ENCODE measurements at regions not wholly inside any gene's neighbourhood (a gene's known extent, or its start where the extent isn't known, plus 50 kb on each side); places are given as distances from the start of the nearest gene placed in this dataset.

DNA sequence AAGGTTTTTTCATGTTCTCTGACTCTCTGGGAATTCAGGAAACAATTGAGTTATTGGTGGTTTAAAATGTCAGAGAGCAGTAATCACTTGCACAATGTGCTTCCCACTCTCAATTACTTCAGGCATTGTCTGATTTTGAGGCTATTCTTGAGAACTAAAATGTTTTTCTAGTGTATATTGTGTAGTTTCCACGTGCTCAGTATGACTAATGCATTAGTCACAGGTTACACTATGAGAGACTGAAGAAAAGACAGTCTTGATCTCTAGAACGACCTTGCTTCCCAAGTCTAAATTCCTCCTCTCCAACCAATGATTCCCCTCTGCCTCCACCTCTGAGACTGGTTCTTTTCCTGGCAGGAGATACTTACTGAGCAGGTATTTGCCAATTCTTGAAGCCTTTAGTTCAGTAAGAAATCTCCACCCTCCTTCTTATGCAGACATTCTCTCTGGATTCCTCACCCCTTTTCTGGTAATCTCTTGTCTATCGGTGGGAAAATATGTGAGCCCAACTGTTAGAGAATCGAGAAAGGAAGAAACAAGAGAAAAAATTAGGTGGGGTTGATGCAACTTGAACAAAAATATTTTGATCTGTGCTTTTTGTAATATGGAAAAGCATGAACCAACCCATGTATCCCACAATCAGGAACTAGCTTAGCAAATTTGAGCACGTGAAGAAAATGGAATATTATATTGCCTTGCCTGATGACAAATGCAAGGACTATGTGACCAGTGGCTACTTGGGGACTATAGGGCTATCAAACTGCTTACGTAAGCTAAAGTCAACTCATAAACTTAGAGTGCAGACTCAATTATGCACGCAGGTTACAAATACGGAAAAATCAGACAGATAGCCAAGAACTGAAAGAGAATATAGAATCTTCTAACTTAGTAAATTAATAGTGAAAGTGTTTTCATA, 61.1 kb upstream of the SLC22A16 start:
- DNase-seq (ENCODE audit: low spot score): peak; percentile 65

- DNase-seq (ENCODE audit: low spot score): no peak
Observed at GRCh38 chr6:110534731-110535492, 58.5 kb upstream of the SLC22A16 start.

DNA sequence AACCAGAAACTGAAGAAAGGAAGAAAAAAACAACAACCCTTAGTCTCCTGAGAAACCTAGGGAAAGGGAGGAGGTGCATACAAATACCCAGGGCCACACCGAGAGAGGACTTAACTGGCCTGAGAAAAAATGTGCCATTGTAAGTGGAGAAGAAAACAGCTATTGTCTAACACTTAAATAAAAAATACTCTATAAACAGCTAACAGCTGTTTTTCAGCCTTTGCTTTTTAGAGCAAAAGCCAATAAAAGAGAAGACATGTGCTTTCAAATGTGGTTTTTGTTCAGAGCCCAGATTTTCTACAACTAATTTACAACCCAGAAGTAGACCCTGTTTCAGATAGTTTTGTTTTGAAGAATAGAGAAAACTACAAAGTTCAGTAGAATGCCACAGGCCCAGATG, 56.0 kb upstream of the SLC22A16 start:
- no peak for DNase-seq (ENCODE audit: low spot score)

GRCh38 chr6:110530671-110531070, 54.3 kb upstream of the SLC22A16 start:
- DNase-seq (ENCODE audit: low spot score): no peak

DNA sequence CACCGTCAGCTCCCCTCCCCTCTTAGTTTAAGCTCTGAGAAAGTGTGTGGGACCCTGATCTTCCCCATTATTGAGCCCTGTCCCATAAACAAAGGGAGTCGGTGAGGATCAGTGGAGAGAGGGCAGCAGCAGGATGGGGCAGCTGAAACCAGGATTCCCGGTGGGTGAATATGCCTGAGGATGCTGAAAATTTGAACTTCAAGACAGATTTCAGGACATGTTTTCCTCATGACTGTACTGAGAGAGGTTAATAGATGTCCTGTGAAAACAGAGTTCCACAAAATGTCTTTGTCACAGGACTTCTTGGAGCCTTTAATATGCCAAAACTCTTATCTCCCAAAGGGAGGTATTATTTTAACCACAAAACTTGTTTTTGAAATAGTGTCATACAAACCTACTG, 53.5 kb upstream of the SLC22A16 start:
- no peak for DNase-seq (ENCODE audit: low spot score)

DNA sequence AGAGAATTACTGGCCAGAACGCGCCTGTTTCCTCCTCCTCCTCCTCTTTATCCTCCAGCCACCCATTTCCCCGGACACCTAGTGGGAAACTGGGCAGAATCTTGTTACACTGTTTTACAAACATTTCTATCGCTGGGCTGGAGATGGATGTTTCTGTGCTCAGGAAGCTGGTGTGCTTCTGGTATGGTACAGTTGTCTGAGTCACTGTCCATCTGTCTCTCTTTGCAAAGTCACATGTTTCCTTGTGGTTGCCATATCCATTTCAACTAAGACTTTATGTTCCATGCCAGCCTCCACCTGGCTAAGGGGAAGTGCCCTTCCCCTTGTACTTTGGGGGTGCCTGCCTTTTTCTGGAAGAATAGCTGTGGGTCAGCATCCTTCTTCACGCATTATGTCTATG, 52.9 kb upstream of the SLC22A16 start:
- peak; percentile 11 for DNase-seq (ENCODE audit: low spot score)

GRCh38 chr6:110528930-110529325, 52.5 kb upstream of the SLC22A16 start:
- no peak for DNase-seq (ENCODE audit: low spot score)

DNA sequence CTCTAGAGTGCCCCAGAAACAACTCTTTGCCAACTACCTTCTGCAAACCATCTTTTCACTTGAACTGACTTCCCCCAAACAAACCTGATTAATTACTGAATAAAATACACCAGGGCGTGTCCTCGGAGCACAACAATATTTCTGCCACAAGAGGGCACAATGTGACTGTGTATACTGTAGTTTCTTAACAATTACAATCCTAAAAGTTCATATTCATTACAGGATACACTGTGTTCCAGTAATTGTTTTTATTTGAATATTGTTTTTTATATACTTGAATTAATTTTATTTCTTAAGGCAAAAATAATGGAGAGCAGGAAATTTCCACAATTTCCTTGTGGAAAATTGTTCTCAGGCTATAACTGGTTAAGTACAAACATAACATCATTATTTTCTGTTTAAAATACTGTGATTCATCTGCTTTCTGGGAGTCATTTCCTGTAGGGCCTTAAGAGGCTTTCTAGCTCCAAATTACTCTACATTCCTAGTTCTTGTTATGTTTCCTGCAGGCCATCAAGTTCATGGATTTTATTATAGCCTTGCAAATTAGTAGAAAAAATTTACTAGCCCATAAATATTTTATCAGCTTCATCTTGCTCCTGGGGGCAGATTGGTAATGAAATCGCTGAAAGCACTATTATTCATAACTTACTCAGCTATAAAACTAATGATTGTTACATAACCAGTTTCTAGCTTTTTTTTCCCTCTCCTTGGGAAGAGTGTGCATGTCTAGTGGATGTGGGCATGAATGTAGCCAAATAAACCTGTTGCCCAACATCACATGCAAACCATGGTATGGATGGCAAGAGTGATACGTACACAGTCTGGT, 51.9 kb upstream of the SLC22A16 start:
- DNase-seq (ENCODE audit: low spot score): peak; percentile 56

- DNase-seq (ENCODE audit: low spot score): no peak
Observed at GRCh38 chr6:110527516-110527915, 51.1 kb upstream of the SLC22A16 start.

GRCh38 chr6:110526726-110527125, 50.3 kb upstream of the SLC22A16 start:
- DNase-seq (ENCODE audit: low spot score): no peak

Data from SW480 (cell line).